Breast epithelium (tissue), 3 donors: ENCODE measurements at regions not wholly inside any gene's neighbourhood (a gene's known extent, or its start where the extent isn't known, plus 50 kb on each side); places are given as distances from the start of the nearest gene placed in this dataset.

Experiments used
- CTCF ChIP-seq, 3 donors: fragments of 450-650 bp; IDR thresholded peaks; one replicate each; pipeline ENCODE4 v1.5.1; 2016 to 2017; ENCODE audit warnings: antibody characterized with exemption in 3 of 3, mild to moderate bottlenecking in 3 of 3, moderate library complexity in 3 of 3
- POLR2A ChIP-seq: fragments of 450-650 bp; IDR thresholded peaks from one replicate; pipeline ENCODE4 v1.6.1; 2016; ENCODE audit warnings: antibody characterized with exemption, mild to moderate bottlenecking, moderate library complexity

GRCh38 chr9:14393418-14393817 lies 79.5 kb upstream of the NFIB start:
- no peak for TF ChIP-seq CTCF (IDR thresholded peaks at IDR 0.05)
- TF ChIP-seq POLR2A, result no peak
